Right lung (tissue), 2 donors: ENCODE measurements at regions not wholly inside any gene's neighbourhood (a gene's known extent, or its start where the extent isn't known, plus 50 kb on each side); places are given as distances from the start of the nearest gene placed in this dataset.

ENCODE experiments used
- DNase-seq, 2 donors: peaks; one replicate each; pipeline ENCODE4 v3.0.0-alpha.2; 2013

DNA sequence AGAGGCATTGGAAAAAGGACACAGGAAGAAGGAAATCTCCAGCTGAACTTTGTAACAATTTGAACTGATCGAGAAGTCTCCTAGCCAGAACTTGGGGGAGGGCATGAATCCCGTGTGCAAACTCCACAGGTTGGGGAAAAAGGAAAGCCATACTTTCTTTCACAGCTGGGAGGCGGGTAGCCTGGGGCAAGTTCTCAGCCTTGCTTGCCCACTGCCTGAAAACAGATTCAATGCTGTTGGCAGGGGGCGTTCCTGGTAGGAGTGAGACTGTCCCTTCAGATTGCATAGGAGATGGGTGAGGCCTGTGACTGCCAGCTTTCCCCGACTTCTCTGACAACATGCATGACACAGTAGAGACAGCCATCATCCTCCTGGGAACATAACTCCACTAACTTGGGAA lies 289.1 kb upstream of the PHF14 start:
- no peak for DNase-seq

DNA sequence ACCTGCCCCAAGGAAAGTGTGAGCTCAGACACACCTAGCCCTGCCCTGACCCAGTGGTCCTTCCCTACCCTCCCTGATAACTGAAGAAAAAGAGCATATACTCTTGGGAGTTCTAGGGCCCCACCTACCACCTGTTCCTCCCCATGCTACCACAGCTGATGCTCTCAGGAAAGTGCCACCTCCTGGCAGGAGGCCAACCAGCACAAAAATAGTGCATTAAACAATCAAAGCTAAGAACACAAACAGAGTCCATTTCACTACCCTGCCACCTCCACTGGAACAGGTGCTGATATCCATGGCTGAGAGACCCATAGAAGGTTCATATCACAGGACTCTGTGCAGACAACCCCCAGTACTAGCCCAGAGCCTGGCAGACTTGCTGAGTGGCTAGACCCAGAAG lies 288.6 kb upstream of the PHF14 start:
- DNase-seq: no peak

DNA sequence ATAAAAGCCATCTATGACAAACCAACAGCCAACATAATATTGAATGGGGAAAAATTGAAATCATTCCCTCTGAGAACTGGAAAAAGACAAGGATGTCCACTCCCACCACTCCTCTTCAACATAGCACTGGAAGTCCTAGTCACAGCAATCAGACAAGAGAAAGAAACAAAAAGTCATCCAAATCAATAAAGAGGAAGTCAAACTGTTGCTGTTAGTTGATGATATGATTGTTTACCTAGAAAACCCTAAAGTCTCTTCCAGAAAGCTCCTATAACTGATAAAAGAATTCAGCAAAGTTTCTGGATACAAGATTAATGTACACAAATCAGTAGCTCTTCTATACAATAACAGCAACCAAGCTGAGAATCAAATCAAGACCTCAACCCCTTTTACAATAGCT lies 285.1 kb upstream of the PHF14 start:
- DNase-seq: no peak

DNA sequence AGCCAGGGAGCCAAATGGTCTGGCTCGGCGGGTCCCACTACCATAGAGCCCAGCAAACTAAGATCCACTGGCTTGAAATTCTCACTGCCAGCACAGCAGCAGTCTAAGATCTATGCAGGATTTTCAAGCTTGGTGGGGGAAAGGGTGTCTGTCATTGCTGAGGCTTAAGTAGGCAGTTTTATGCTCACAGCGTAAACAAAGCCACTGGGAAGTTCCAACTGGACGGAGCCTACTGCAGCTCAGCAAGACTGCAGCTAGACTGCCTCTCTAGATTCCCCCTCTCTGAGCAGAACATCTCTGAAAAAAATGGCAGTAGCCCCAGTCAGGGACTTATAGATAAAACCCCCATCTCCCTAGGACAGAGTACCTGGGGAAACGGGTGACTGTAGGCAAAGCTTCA lies 277.6 kb upstream of the PHF14 start:
- no peak for DNase-seq

DNA sequence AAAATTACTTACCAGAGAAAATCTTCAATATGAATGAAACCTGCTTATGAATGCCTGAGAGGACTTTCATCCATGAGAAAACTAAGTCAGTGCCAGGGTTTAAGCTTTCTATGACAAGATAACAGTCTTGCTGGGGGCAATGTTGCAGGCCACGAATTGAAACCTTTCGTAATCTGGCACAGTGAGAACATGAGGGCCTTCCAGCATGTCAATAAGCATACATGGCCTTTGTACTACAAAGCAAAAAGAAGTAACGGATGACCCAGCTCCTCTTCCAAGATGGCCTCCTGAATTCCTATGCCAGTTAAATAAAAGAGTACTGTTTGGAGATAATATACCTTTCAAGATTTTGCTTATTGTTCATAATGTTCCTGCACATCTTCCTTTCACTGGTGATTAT lies 270.6 kb upstream of the PHF14 start:
- no peak for DNase-seq

DNA sequence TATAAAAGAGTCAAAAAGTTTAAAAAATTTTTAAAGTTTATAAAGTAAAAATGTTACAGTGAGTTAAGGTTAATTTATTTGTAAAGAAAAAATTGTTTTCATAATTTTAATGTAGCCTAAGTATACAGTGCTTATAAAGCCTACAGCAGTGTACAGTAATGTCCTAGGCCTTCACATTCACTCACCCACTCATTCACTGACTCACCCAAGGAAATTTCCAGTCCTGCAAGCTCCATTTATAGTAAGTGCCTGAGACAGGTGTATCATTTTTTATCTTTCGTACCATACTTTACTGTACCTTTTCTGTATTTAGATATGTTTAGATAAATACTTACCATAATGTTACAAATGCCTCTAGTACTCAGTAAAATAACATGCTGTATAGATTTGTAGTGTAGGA lies 269.7 kb upstream of the PHF14 start:
- no peak for DNase-seq

DNA sequence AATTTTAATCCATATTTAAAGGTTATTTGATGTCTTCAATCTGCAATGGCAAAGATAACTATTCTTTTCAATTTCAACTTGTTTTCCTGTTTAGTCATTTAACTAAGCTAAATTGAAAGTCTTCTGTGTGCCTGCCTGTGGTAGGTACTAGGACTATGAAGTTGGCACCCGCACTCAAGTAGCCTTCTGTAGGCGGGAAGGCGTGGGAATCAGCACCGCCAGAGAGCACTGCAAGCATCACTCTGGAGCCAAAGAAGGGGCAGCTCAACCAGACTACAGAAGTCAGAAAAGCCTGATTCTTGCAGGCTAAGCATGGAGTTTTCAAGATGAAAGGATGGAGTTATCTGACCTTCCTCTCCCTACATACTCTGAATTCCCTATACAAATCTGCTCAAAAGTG lies 269.0 kb upstream of the PHF14 start:
- no peak for DNase-seq

DNA sequence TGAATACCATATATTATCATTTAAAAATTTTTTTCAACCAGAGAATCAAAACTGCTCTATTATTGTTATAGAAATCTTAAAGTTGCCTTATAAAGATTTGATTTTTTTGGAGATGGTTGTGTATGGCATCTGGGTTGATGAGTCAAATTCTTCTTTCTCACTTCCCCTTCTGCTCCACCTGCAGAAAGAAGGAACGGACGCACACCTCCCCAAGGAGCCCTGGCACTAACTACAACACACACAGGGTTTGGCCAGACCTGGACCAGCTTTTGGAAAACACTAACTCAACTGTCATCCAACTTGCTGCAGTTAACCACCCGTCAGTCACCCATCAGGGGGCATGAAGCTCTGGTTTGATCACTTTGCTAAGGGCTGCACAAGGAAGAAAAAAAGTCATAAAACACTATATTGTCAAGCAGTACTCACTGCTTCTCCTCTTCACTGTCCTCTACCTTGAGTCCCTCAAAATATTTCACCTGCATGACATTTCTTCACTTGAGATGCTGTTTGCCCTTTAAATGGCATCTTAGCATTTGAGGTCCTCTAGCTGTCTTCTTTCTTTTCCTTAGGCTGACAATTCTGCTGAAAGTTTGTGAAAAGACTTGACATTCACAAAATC lies 266.7 kb upstream of the PHF14 start:
- no peak for DNase-seq

DNA sequence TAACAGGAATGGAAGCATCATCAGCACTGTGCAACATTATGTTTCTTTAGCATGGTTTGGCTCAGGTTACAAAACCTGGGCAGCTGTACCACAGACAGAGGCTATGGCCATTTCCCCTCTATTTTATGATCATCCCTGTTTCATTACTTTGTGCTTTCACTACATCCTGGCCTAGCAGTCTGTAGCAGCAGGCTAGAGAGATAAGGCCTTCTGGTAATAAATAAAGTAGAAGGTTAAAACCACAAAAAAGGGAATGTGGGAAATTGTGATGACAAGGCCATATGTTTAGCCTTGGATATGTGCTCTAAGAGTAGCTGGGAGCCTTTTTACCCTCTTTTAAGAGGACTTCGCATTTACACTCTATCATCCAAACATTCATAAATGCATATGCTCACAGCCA lies 266.2 kb upstream of the PHF14 start:
- DNase-seq: no peak

DNA sequence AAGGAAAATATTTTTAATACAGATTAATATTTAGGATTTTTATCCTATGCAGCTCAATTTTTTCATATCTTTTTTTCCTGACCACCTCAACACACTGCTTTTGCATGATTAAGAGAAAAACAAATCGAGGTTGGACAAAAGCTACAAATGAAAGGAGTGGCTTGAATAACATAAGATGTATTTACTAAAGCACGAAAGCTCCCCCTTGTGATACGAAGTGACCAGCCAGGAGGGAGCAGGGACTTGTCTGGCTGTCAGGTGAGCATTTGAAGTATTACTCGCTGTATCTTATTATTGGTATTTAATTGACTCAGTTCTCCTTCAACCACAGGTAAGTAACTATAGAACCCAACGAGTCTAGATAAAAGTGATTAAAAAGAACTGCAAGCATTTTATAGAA lies 265.2 kb upstream of the PHF14 start:
- DNase-seq: peak in 1 of 2 donors; percentile 9

DNA sequence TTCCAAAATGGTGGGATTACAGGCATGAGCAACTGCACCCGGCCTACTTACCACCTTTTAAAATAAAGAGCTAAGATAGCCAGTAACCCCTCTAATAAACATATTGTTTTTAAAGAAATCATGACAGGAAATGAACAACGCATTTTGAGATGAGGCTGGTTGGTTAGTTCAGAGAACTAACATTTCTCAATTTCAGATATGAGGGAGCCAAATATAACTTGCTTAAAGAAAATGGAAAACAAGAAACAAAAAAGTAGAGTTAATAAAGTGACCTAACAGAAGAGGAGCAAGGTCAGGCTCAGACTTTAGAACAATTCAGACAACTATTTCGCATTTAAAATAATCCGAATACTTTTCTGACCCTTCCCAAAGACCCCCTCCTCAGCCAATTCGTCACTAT lies 254.9 kb upstream of the PHF14 start:
- DNase-seq: no peak

DNA sequence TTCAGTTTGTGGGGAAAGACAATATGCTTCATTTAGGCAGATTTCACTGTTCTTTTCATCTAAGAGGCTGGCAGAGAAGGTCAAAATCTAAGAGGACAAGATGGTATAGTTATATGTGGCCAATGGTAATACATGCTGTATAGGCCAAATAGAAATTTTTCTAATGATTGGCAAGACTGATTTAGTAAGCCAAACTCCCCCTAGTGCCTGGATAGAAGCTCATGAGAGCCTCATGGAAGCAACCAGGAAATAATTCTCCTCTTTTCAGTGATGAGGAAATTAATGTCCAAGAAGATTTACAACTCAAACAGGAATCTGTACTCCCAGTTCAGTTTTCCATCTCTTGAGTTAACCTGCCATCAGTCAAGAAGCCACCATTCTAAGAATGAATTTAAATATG lies 253.6 kb upstream of the PHF14 start:
- no peak for DNase-seq

DNA sequence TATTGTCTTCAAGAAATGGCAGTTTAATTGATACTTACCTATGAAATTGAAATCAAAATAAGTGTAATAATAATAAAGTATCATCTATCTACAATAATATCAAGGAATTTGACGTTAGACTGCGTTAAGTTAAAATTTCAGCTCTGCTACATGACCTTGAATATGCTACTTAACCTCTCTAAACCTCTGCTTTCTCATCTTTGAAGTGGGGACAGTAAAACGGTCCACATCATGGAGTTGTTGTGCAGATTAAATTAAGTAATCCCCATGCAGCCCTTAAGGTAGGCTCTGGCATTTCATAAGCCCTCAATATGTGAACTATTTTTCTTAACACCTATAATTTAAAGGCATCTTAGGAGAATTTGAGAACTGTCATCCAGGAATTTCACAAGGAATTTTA lies 252.4 kb upstream of the PHF14 start:
- no peak for DNase-seq

DNA sequence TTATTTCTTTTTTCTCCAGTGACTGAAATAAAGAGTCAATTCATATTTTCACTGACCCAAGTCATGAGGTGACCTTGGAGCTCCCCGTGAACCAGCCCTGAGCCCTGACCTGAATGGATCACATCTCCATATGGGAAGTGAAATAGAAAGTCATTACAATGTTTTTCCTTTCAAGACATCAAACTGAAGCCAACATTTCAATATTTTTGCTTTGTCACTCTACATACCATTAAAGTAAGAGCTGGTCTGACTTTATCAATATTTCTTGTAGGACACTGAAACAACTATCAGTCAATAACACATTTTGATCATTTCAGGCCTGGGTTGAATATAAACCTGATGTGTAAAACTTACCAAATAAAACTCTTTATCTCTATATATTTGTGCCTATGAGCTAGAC lies 249.8 kb upstream of the PHF14 start:
- no peak for DNase-seq

DNA sequence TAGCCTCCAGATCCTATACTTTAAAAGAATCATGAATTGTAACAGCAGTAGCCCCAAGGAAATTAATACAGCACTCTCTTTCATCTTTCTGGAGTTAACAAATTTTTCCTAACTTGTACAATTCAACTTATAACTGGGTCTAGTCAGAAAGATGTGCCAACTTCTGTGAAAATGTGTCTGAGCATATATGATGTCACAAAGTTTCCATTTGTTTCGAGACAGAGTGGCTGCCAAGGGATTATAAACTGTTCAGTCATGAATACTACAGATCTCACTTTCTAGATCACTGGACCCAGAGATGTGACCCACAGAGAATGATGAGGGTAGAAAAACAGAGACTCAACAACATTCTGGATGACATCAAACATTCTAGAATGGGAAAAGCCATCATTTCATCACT lies 249.2 kb upstream of the PHF14 start:
- no peak for DNase-seq

DNA sequence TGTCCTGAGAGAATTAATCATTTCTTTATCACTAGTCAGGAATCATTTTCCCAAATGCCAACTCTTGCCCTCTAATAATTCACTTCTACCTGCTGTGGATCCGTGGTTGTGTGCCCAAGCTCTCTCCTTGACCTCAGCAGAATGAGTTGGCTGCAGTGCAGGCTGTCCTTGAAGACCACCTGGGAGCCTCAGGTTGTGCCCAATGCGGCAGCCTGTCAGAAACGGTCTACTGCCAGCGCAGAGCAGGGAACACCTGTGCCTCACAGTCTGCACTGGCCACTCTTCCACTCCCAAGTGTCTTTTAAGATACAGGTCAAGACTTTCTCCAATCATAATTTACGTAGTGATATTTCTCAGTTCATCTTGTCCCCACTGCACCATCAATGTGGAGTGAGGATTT lies 246.0 kb upstream of the PHF14 start:
- no peak for DNase-seq

DNA sequence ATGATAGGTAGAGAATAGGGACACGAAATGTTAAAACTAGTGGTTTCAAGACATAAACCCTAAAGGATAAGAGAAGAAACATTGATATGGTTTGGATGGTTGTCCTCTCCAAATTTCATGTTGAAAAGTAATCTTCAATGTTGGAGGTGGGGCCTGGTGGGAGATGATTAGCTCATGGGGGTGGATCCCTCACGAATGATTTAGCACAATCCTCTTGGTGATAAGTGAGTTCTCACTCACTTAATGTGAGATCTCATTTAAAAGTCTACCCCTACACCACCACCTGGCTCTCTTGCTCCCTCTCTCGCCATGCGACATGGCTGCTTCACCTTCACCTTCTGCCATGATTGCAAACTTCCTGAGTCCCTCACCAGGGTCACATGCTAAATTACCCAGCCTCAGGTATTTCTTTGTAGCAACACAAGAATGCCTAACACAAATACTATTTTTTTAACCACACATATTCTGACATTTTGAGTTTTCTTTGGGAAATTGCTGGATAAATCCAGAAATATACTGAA lies 242.4 kb upstream of the PHF14 start:
- no peak for DNase-seq

DNA sequence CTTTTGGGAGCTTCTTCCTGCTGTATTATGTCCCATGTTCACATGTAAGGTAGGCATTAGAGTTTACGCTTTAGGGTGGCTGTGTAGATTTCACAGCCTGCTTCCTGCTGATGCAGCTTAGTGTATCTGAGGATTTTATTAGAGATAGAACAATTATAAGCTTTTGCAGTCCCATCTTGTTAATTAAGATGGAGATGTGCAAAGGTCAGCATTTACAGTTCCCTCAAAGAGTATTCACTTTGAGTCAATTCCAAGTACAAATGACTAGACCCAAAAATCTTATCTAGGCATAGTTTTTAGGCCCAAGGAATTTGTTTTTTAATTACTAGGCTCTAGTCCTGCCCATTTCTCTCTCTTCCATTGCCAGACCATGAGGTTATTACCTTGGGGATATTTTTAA lies 239.9 kb upstream of the PHF14 start:
- no peak for DNase-seq

DNA sequence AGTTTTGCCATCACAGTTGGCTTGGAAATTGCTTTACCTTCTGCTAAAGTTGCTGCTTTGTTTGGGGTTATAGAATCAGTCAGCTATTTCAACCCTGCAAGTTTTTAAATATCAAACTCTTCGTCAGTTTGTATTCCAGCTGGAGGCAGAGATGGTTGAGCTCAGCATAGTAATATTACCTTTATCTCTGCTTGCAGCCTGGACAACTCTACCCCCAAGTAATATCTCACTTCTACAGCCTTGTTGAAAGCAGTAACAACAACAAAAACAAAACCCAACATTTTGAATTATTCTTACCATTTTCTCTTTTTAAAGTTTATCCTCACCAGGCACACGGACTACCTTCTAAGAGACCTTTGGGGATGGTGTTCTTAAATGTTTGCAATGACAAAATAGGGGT lies 239.1 kb upstream of the PHF14 start:
- no peak for DNase-seq

DNA sequence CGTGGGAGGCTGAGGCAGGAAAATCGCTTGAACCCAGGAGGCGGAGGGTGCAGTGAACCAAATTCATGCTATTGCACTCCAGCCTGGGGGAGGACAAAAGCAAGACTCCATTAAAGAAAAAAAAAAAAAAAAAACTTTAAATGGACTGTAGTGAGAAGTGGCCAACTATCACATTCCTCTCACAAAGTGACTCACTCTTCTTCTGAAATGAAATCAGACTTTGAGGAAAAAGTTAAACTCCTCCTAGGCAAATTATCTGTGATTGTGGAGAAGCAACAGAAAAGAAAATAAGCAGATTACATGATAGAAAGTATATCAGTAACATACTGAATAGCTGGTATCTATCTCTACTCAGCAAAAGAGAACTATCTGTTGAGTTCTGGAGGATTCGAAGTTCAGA lies 234.3 kb upstream of the PHF14 start:
- DNase-seq: no peak

DNA sequence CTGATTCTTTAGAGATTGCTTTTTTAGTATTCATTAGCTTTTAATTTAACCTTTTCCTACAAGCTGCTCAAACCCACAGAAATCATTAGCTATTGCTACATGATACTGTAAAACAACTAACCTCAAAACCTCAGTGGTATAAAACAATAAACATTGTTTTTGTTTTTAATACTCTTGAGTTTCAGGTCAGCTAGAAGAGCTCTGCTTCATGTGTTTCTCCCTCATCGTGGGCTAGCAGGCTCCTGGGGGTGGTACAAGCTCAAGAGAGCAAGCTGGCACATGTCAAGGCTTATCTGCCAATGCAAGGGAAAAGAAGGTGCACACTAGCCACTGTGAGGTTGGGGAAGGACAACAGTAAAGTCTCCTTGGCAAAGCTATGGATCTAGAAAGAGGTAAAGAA lies 232.9 kb upstream of the PHF14 start:
- no peak for DNase-seq

DNA sequence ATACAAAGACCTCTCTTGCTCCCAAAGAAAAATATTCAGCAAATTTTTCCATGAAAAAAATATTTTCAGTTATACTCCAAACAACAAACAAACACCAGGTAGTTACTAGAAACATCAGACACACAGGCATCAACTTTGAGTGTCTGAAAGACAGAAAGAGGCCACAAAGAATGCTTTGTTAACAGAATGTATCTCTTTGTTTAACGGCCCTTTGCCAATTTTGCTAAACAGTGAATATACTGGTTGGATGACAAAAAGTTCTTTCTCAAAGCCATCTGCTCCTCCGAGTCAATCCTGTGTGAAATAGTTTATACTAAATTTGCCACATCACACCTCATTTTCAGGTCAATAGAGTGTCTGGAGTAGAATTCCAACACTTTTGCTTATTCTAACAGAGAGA lies 216.7 kb upstream of the PHF14 start:
- no peak for DNase-seq

DNA sequence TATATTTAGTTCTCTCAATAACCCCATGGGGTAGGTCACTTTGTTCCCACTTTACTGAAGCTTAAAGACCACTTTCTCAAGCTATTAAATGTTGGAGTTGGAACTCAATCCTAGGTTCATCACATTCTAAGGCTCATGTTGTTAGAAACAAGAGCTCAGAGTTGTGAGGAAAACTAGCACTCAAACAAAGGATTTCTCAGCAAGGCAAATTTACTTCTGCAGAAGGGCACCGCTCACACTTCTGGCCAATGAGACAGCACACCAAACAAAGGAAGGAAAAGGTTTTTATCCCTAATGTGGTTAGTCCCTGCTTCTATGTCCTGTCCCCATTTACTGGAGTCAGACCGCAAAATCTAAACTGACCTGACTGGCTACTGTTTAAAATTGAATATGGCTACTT lies 214.6 kb upstream of the PHF14 start:
- no peak for DNase-seq

DNA sequence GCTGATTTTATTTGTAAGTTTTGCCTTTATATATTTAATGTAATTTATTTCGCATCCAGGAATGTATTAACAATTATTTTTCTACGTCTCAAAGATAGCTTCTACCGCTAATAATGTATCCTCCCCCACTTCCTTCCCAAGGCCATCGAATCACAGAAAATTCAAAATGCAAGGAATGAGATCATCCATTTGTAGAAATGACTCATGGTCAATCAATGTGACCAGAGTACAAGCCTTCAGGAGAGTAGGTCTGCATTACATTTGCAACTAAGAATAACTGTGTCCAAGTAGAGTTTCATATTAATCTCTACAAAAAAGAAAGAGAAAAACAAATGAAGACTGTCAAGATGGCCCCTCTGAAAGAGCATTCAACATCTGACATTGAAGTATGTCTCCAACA lies 205.9 kb upstream of the PHF14 start:
- DNase-seq: no peak

DNA sequence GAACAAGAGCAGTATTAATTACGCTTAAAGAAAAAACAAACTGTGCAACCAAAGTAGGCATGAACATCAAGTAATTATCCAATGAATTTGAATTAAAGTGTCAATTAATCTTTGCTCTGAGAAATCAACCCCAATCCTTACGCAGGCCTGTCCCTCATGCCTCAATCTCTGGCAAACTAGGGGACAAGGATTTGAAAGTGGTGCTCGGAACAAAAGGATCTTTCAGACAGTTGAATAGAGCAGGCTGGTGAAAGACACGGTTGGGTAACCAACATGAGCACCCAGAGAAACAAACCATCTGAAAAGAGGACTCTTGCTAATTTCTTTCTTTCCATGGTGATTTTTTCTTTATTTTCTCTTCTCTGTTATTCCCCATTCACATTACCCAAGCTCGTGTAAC lies 203.5 kb upstream of the PHF14 start:
- DNase-seq: no peak
